DMS53 treated with DMSO at 0.1 percent for 48 hours (cell line): ENCODE measurements at regions not wholly inside any gene's neighbourhood (a gene's known extent, or its start where the extent isn't known, plus 50 kb on each side); places are given as distances from the start of the nearest gene placed in this dataset.
"Not testable (repeated sequence)": the region's sequence is repeated elsewhere in the genome, so short reads cannot be mapped to it uniquely, and the experiment has no call there.

Experiments
- DNase-seq: peaks from one replicate; lab custom pipeline; 2025; ENCODE audit not compliant: unreplicated experiment; lab: John Stamatoyannopoulos, UW

DNA sequence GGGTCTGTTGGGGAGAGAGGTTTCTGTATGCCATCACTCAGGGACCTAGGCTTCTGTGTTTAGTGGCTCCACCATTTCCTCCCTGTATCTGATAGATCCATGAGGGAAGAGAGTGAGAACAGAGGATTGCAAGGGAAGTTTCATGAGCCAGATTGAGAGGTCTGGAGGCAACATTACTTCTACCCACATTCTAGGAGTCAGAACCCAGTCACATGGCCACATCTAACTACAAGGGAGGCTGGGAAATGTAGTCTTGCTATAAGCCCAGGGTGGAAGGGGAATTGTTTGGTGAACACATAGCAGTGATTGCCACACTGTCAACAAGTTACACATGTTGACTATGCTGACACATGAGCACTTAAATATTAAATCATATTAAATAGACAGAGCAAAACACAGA lies 834.8 kb downstream of the C12orf50 start:
- not testable (repeated sequence) for DNase-seq

DNA sequence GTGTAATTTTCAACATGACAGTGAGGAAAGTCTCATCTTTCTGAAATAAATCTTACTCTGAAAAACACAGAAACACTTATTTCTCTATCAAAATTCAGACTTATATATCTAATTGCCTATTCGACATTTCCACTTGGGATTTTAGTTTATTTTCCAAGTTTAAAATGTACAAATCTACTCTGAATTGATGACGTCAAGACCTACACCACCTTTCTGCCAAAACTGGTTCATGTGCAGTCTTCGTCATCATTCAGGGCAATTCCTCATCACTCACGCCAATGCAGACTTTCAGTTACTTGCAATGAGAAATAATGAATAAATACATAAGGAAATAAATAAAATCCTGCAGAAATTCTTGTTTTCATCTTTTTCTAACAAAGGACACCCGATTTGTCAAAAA lies 843.8 kb downstream of the C12orf50 start:
- no peak for DNase-seq

DNA sequence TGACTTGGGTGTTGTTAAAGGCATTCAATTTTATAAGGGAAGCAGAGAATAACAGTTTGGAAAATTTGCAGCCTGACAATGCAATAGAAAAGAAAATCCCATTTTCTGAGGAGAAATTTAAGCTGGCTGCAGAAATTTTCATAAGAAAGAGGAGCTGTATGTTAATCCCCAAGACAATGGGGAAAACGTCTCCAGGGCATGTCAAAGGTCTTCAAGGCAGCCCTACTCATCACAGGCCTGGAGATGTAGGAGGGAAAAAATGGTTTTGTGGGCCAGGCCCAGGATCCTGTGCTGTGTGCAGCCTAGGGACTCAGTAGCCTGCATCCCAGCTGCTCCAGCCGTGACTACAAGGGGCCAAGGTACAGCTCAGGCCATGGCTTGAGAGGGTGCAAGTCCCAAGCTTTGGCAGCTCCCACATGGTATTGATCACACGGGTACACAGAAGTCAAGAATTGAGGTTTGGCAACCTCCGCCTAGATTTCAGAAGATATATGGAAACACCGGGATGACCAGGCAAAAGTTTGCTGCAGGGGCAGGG lies 846.4 kb downstream of the C12orf50 start:
- DNase-seq: no peak

DNA sequence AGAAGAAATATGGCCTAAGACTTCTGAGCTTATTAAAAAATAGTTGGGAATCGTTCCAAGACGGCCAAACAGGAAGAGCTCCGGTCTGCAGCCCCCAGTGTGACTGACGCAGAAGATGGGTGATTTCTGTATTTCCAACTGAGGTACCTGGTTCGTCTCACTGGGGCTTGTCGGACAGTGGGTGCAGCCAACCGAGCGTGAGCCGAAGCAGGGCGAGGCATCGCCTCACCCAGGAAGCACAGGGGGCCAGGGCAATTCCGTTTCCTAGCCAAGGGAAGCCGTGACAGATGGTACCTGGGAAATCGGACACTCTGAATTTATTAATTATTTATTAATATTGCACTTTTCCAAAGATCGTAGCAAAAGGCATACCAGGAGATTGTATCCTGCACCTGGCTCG lies 857.8 kb downstream of the C12orf50 start:
- no peak for DNase-seq

DNA sequence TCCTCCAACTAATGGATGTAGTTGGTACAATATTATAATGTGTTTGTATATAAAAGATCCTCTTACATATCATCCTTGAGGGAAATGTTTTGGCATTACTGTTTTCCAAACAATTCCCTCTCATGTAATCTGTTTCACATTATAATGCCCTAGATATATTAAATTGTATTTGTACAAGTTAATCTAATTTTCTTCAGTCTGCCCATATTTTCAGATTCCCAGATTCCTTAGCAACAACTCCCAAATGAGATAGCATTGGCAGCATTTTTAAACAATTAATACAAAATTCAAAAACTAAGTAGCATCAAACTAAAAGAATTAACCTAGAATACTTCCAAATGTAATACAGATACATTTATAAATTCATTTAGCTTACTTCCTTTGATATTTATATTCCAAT lies 860.2 kb downstream of the C12orf50 start:
- DNase-seq: no peak

DNA sequence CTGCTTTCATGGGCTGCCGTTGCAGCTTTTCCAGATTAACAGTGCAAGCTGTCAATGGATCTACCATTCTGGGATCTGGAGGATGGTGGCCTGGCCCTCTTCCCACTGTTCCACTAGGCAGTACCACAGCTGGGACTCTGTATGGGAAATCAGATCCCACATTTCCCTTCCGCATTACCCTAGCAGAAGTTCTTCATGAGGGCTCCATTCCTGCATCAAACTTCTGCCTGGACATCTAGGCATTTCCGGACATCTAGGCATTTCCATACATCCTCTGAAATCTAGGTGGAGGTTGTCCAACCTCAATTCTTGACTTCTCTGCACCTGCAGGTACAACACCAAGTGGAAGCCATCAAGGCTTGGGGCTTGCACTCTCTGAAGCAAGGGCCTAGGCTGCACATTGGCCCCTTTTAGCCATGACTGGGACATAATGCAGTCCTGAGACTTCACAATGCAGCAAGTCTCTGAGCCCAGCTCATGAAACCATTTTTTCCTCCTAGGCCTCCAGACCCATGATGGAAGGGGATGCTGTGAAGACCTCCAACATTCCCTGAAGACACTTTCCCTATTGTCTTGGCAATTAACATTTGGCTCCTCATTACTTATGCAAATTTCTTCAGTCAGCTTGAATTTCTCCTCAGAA lies 863.3 kb downstream of the C12orf50 start:
- DNase-seq: no peak

DNA sequence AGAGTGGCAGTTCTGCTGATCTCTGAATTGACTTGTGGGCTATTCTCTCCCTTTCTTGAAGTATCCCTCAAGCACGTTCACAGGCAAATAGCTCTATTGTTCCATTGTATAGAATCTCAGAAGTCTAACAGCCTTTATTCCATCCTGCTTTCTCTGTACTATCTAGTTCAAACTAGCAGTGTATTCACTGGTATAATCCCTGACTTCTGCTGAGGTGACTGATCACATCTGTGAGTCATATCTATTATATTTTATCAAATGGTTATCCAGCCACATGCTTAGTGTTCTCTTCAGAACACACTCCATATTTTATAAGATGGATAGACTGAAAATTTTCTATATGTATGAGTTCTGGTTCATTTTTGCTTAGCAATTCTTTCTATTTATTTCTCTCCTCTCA lies 866.1 kb downstream of the C12orf50 start:
- no peak for DNase-seq

DNA sequence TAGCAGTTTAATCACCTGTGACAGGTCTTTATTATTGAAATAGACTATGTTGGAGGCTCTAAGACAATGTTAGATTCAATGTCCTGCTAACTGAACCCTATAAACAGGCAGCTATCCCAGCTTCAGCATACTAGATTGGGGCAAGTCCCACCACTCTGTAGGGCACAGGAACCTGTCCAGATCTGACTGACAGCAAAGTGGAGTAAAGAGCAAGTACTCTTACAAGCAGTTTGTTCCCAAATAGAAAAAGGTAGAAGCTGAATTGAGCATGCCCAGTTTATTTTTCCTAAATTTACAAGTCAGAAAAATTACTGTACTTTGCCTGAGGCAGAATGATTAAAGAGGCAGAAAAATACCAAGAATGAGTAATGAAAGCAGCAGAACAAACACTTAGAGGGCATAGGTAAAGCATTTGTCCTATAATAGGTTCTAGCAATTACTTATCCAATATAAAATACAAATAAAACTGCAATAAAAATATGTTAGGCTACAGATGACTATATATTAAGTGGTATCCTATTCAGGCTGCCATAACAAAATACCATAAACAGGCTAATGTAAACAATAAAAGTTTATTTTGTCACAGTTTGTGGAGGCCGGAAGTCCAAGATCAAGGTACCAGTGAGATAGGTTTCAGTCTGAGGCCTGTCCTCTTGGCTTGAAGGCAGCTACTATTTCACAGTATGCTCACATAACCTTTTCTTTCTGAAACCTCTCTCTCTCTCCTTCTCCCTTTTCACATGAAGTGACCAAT lies 868.2 kb downstream of the C12orf50 start:
- peak; percentile 49 for DNase-seq

DNA sequence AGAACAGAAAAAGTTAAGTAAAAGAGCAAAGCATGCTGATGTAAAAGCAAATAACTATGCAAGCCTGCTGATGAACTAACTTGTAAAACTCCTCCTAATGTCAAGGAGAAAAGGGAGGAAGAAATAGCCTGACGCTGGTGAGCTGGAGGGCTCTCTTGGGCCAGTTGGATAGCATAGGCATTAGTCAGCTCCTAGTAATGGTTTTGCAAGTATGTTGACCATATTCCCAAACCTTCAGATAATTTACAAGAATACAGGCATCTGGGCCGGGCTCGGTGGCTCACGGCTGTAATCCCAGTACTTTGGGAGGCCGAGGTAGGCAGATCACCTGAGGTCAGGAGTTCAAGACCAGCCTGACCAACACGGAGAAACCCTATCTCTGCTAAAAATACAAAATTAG lies 871.4 kb downstream of the C12orf50 start:
- DNase-seq: no peak

DNA sequence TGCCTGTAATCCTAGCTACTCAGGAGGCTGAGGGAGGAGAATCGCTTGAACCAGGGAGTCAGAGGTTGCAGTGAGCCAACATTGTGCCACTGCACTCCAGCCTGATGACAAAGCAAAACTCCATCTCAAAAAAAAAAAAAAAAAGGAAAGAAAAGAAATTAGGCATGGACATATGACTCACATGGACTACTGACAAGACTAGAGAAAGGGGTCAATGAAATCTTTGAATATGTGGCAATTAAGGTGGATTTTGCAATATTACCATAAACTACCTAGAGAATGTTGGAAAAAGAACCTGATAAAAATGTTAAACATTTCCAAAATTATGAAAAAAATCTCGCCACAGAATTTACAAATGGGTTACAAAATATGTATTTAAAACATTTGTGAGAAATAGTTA lies 873.6 kb downstream of the C12orf50 start:
- DNase-seq: no peak

DNA sequence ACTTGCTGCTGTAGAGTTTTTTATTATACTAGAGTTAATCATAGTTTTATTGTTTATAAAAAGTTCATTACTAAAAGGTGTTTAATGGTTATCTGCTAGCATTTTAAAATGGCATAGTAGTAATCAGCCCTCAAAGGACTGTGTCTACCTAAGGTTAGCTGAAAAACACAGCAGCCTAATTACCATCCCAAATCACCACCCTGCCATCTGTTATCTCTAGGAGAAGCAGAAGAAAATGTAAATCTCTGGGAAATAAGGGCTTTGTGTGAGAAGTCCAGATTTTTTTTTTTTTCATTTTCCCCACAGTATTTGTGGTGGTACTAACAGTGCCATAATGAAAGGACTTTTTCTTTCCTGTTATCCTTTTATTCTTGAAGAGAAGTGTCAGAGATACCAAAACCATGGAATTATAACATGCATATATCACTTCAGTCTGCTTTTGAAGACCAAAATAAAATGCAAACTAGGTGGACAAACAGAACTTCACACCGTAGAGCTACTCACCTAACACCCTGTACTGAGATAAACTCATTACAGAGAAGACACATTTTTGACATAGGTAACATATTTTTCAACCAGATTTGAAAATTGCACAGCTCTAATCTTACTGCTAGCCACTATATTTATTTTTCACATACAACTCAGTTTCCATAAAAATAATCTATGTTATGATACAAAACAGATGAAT lies 876.2 kb downstream of the C12orf50 start:
- DNase-seq: no peak

DNA sequence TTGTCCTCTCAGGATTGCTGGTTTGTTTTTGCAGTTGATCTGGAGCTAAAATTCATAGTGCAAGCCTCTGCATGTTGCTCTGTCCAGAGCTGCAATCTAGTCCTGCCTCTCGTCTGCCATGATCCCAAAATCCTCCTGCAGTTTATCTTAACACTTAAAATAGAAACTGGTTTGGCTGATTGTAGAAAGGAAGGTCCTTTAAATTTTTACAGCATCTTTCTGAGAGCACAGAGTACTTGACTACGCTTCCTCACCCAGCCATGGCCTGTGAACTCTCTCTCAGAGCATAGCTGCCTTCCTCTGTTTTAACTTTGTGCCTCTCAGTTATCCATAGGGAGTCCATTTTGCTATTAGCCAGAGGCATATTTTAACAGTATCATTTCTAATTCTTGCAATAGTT lies 877.1 kb downstream of the C12orf50 start:
- DNase-seq: no peak

DNA sequence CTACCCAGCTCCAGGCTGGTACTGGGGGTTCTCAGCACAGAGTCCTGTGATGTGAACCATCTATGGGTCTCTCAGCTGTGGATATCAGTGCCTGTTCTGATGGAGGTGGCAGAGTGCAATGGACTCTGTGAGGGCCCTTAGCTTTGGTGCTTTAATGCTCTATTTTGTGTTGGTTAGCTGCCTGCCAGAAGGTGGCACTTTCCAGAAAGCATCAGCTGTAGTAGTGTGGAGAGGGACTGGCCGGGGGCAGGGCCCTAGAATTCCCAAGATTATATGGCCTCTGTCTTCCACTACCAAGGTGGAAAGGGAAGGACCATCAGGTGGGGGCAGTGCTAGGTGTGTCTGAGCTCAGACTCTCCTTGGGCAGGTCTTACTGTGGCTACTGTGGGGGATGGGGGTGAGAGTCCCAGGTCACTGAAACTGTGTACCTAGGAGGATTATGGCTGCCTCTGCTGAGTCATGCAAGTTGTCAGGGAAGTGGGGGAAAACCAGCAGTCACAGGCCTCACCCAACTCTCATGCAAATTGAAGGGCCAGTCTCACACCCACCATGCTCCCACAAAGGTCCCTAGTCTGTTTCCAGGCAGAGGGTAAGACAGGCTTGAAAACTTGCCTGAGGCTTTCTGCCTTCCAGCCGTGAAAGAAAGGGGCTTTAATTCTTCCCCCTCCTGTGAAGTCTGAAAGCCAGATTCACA lies 878.1 kb downstream of the C12orf50 start:
- peak; percentile 45 for DNase-seq

DNA sequence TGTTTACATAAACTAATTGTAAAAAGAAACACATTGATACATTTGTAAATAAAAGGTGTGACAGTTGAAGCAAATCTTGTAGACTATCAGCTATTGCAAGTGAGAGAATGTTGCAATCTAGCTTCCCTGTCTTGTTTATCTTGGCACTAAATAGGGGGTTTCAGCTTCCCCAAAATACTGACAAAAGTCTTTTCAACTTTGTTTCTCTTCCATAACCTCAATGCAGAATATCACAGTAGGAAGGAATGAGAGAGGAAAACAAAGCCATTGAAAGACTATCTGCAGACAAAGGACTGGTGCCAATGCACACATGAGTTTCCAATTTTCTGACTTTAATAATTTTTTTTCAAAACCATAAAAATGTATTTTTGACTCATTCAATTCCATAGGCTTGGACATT lies 886.2 kb upstream of the MGAT4C start:
- no peak for DNase-seq

DNA sequence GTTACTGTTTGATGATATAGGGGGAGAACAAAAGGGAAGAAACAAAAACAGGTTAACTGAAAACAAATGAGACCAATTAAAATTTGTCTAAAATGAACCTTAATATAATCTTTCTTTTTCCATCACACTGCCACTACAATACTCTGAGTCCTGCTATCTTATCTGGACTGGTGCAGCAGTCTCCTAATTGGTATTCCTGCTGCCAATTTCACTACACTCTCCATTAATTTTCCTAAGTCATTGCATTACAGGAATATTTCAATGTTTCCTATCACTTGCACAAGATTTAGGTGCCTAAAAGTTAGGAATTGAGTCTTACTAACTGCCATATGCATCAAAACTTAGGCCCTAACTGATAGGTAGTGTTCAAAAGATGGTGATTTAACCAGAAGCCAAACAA lies 884.9 kb upstream of the MGAT4C start:
- DNase-seq: no peak

DNA sequence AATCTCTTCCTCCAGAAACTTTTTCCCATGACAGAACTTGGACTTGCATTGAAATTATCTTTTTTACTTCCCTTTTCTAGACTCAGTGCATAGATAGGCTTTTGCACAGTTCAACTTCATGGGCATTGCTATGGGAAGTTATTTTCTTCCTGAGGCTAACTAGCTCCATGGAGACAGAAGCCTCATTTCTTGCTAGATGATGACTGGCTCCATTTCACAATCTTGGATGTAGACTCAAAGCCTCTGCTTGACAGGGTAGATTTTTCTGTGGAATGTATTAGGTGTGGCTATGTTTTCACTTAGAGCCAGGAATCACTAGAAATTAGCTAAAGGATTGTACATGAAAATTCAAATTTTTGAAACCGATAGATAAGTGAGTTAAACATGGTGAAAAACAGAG lies 884.1 kb upstream of the MGAT4C start:
- DNase-seq: no peak

DNA sequence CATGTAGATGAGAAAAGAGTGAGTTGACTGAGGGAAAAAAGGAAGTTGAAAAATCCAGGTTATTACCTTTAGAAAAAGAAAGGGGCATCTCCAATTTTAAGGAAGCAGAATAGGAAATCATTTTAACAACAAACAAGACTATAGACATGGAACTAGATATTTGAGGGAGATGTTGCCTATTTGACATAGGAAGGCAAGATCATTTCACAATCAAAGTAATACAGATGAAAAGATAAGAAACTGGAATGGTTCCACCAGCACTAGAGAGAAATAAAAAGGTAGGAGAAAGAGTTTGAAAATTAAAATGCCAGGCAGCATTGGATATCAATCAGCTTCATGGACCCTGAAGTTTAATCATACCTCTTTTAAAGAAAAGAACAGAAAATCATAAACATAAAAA lies 881.0 kb upstream of the MGAT4C start:
- DNase-seq: no peak

DNA sequence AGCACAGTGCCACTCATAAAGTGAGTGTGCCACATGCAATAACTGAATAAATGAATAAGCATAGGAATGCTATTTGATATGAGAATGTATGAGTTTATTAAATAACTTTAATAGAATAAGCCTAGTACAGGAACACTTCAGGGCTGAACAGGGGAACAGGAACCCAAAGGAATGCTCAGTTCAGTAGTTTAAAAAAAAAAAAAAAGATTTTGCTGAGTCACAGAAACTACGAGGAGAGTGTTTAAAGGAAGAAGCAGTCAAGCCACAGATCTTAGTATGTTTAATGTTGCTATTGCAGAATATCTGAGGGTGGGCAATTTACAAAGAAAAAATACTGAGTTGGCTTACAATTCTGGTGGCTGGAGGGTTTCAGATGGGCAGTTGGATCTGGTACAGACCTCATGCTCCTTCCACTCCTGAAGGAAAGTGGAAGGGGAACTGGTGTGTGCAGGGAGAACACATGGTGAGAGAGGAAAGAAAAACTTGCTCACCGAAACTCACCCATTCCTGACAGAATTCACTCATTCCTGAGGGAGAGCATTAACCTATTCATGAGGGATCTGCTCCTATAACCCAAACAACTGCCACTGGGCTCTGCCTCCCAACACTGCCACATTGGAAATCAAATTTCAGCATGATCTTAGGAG lies 880.3 kb upstream of the MGAT4C start:
- DNase-seq: no peak

DNA sequence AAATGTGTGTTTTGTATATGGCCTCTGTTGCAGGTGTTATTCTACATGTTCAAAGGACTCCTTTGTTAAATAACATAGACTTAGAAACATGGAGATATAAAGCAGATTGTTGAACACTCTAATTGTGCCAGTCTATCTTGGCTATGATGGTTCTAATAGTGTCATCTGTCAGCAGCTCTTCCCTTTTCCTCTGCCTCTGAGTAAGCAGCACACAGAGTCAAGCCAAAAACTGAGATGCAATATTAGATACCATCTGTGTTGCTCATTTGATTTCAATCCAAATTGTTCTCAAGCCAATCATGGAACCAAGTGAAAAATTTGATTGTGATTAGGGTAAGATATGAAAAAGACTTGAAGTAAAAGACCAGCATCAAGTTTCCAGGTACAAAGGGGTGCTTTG lies 871.1 kb upstream of the MGAT4C start:
- DNase-seq: no peak

DNA sequence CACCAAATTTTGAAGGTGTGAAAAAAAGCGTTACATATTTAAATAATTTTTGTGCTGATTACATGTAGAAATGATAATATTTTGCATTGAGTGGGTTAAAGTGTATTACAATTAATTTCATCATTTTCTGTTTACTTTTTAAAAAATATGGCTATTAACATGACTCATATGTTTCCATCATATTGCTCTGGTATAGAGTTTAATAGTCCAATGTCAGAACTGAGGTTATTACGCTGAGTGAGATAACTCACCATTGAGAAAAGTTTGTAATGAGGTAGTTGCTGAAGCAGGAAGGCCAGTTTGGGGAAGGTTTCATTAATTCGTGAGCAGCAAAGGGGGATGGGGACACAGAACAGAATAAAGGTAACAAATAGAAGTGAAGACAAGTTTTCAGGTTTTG lies 865.7 kb upstream of the MGAT4C start:
- DNase-seq: no peak

DNA sequence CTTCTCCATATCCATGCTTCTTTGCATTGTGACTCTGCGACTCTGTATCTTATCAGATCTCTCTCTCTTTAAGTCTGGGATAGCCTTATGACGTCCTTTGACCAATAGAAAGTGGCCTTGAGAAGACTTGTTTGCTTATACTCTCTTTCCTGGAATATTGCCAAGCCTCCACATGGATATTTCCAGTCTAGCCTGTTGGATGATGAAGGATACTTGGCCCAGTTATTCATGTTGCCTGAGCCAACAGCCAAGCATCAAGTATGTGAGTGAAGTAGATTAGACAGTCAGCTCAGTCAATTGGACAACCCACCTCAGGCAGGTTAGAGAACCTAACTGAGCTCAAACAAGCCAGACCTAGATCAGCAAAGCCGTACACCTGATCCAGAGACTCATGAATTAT lies 864.2 kb upstream of the MGAT4C start:
- peak; percentile 87 for DNase-seq
